PC-9 (cell line): ENCODE measurements at regions not wholly inside any gene's neighbourhood (a gene's known extent, or its start where the extent isn't known, plus 50 kb on each side); places are given as distances from the start of the nearest gene placed in this dataset.

Source experiments
- BruUV-seq: library from RNA; stranded (reverse); fragments of 400-500 nt; replicated peaks from 2 replicates; lab custom pipeline; 2021; lab: Mats Ljungman, UMichigan
- CTCF ChIA-PET: fragments of 300-600 bp; sonication (Branson Sonifier 250); formaldehyde crosslinking; loops from one replicate; lab custom pipeline; 2022; ENCODE audit warnings: antibody characterized with exemption; lab: Charles Lee
- POLR2A ChIA-PET: fragments of 300-600 bp; sonication (Branson Sonifier 250); formaldehyde crosslinking; loops from one replicate; lab custom pipeline; 2022; ENCODE audit warnings: antibody characterized with exemption; ENCODE audit not compliant: unreplicated experiment; lab: Charles Lee
- DNase-seq, 2 experiments: peaks; one replicate each; pipeline versions ENCODE4 v3.0.0 to v3.0.0-alpha.2; 2015 to 2022; ENCODE audit warnings: mixed read lengths in 1 of 2
- H2AFZ ChIP-seq: fragments of 200-600 bp; sonication (generic); 2 replicates; pipeline ENCODE4 v1.8.1; 2017; ENCODE audit warnings: antibody characterized with exemption
- H3F3A ChIP-seq: fragments of 200-600 bp; sonication (generic); 2 replicates; pipeline ENCODE4 v1.8.1; 2017; ENCODE audit warnings: antibody characterized with exemption, mild to moderate bottlenecking, low read depth; ENCODE audit not compliant: insufficient read depth
- H3K27ac ChIP-seq: fragments of 200-600 bp; sonication (generic); 2 replicates; pipeline ENCODE4 v1.6.1; 2016; ENCODE audit warnings: mixed run types
- H3K27me3 ChIP-seq: fragments of 200-600 bp; sonication (generic); 2 replicates; pipeline ENCODE4 v1.6.1; 2016; ENCODE audit warnings: low read depth, mixed run types; ENCODE audit not compliant: insufficient read depth
- H3K36me3 ChIP-seq: fragments of 200-600 bp; sonication (generic); 2 replicates; pipeline ENCODE4 v1.6.1; 2016; ENCODE audit warnings: low read depth, mixed run types
- H3K4me1 ChIP-seq: fragments of 200-600 bp; sonication (generic); replicated peaks from 2 replicates; pipeline ENCODE4 v1.6.1; 2016; ENCODE audit warnings: mixed run types; ENCODE audit not compliant: insufficient read depth
- H3K4me2 ChIP-seq: fragments of 200-600 bp; sonication (generic); 2 replicates; pipeline ENCODE4 v1.6.1; 2017; ENCODE audit warnings: mixed run types
- H3K4me3 ChIP-seq: fragments of 200-600 bp; sonication (generic); 2 replicates; pipeline ENCODE4 v1.6.1; 2016; ENCODE audit warnings: mixed run types
- H3K79me2 ChIP-seq: fragments of 200-600 bp; sonication (generic); 2 replicates; pipeline ENCODE4 v1.6.1; 2017; ENCODE audit warnings: low read depth, mixed run types
- H3K9me2 ChIP-seq: fragments of 200-600 bp; sonication (generic); 2 replicates; pipeline ENCODE4 v1.8.1; 2017; ENCODE audit warnings: mild to moderate bottlenecking; ENCODE audit not compliant: insufficient read depth
- H3K9me3 ChIP-seq: fragments of 200-600 bp; sonication (generic); 2 replicates; pipeline ENCODE4 v1.8.1; 2016; ENCODE audit warnings: low read depth; ENCODE audit not compliant: insufficient read depth
- H4K20me1 ChIP-seq: fragments of 200-600 bp; sonication (generic); 2 replicates; pipeline ENCODE4 v1.8.1; 2017; ENCODE audit not compliant: insufficient read depth
- EZH2 ChIP-seq: fragments of 200-600 bp; sonication (generic); IDR thresholded peaks from 2 replicates; pipeline ENCODE4 v1.8.0; 2017; ENCODE audit warnings: antibody characterized with exemption, low read depth
- intact Hi-C: fragments of 100-400 bp; cut with micrococcal nuclease; formaldehyde crosslinking; loops from one replicate; pipeline ENCODE4 v1.10.0; 2022; ENCODE audit not compliant: unreplicated experiment
- TF ChIP-seq, protein P1 (sequence below): fragments of 200-600 bp; sonication (generic); conservative IDR thresholded peaks from 2 replicates; pipeline ENCODE4 v1.6.1; 2017; ENCODE audit warnings: mixed run types, antibody characterized with exemption, mild to moderate bottlenecking, moderate library complexity

DNA sequence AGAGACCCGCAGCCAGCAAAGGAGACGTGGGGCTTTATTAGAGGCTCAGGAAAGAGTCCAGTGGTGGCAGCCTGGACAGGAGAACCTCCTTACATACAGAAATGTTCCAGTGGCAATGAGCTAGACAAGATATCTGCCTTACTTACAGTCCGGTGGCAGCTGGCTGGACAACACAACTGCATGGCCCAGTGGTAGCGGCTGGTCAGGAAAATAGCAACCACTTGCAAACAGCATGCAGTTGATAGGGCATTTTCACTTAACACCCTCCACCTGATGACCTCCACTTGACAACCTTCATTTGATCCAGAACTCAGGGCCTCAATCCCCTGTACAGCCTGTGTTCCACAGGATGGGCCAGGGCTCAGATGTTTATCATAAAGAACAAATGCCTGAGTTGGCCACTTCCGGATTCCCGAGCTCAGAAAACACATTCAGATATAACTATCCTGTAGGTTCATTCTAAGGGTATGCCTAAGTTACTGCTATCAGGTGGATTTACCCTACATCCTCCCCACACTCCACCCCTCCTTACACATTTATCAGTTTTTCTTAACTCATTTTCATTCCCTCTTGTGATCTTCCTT lies 63.3 kb upstream of the ITPRID2 start:
- H3K4me3 ChIP-seq, result no peak overlapping the region
- no peak overlapping the region for H2AFZ ChIP-seq
- no peaks in the 10 kb centered on the region for H3K36me3 ChIP-seq
- no peak overlapping the region for H3K27ac ChIP-seq
- no peaks in the 10 kb centered on the region for H3K79me2 ChIP-seq
- no TSS peak for BruUV-seq
- no peaks in the 10 kb centered on the region for H3K9me2 ChIP-seq
- CTCF ChIA-PET, result no interaction called here
- no peak for DNase-seq
- no peak for TF ChIP-seq EZH2
- TF ChIP-seq, protein P1, sequence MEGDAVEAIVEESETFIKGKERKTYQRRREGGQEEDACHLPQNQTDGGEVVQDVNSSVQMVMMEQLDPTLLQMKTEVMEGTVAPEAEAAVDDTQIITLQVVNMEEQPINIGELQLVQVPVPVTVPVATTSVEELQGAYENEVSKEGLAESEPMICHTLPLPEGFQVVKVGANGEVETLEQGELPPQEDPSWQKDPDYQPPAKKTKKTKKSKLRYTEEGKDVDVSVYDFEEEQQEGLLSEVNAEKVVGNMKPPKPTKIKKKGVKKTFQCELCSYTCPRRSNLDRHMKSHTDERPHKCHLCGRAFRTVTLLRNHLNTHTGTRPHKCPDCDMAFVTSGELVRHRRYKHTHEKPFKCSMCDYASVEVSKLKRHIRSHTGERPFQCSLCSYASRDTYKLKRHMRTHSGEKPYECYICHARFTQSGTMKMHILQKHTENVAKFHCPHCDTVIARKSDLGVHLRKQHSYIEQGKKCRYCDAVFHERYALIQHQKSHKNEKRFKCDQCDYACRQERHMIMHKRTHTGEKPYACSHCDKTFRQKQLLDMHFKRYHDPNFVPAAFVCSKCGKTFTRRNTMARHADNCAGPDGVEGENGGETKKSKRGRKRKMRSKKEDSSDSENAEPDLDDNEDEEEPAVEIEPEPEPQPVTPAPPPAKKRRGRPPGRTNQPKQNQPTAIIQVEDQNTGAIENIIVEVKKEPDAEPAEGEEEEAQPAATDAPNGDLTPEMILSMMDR, result no peak
- no peaks in the 10 kb centered on the region for H3K27me3 ChIP-seq
- no peaks in the 10 kb centered on the region for H3K9me3 ChIP-seq
- no peaks in the 10 kb centered on the region for H4K20me1 ChIP-seq
- intact Hi-C loops, result no loop called here
- POLR2A ChIA-PET, result no interaction called here
- H3K4me2 ChIP-seq, result no peak overlapping the region
- no peaks in the 10 kb centered on the region for H3K4me1 ChIP-seq
- no peaks in the 10 kb centered on the region for H3F3A ChIP-seq

DNA sequence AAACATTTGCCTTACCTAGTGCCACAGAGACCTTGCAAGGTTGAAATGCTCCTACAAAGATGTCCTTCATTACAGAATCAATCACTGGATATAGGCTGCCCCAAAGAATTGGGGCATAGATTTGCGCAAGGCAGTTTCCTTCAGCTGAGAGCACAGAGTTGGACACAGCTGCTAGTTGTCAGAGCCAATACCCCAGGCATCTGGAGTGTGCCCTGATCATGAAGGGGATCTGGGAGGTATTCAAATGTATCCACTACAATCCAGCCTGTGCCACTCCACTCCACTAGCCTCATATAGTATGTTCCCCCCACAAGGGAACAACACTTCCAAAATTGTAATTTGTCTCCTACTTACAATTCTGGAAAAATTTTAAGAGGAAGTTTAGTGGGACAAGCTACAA lies 62.3 kb upstream of the ITPRID2 start:
- POLR2A ChIA-PET, result interaction anchor here (0.6 kb wide), 1 partner anchor 130 kb away, joined by 4 read pairs; no protein-coding TSS in a partner anchor
- intact Hi-C loops, result no loop called here

DNA sequence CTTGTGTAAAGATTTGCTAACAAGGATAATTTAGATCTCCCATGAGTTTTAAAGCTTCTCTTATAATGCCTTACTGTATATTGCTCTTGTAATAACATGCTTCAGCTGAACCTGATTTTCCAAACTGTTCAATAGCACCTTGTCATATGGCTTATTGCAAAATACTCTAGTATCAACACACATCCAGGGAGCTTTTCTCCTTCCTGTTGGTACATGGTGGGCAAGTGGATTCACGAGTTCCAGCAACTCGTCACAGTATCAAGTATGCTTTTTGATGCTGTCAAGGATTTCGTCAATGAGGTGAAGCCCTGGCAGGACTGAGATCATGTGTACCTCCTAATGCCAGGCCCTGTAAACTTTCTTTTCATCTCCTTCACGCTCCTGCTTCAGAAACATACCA lies 59.5 kb upstream of the ITPRID2 start:
- no peaks in the 10 kb centered on the region for H3K79me2 ChIP-seq
- no peak for TF ChIP-seq EZH2
- TF ChIP-seq, protein P1, result no peak
- H3K4me2 ChIP-seq, result no peak overlapping the region
- no peak for DNase-seq
- H3F3A ChIP-seq, result no peaks in the 10 kb centered on the region
- ChIA-PET POLR2A (interaction anchor here (0.7 kb wide), 1 partner anchor 14 kb away, joined by 3 read pairs; no protein-coding TSS in a partner anchor), CTCF (no interaction called here)
- H3K27me3 ChIP-seq, result no peaks in the 10 kb centered on the region
- H3K9me3 ChIP-seq, result 0 out of 2 replicates have a peak, but pooled peaks cover 4% of the 10 kb centered on the region
- no peaks in the 10 kb centered on the region for H3K4me1 ChIP-seq
- H2AFZ ChIP-seq, result no peak overlapping the region
- no peaks in the 10 kb centered on the region for H4K20me1 ChIP-seq
- H3K9me2 ChIP-seq, result no peaks in the 10 kb centered on the region; the same call in 1 of the 2 replicates
- H3K27ac ChIP-seq, result no peak overlapping the region
- no peak overlapping the region for H3K4me3 ChIP-seq
- no TSS peak for BruUV-seq
- intact Hi-C loops, result no loop called here
- no peaks in the 10 kb centered on the region for H3K36me3 ChIP-seq

More for the DNA sequence above, 62.3 kb upstream of the ITPRID2 start:
- H3K4me1 ChIP-seq, result no peaks in the 10 kb centered on the region
- no peak for DNase-seq
- H3K4me2 ChIP-seq, result no peak overlapping the region
- TF ChIP-seq, protein P1, result no peak
- TF ChIP-seq EZH2, result no peak
- H3K27me3 ChIP-seq, result no peaks in the 10 kb centered on the region
- no peaks in the 10 kb centered on the region for H4K20me1 ChIP-seq
- H3K4me3 ChIP-seq, result no peak overlapping the region
- H2AFZ ChIP-seq, result no peak overlapping the region
- BruUV-seq, result no TSS peak
- H3K9me2 ChIP-seq, result no peaks in the 10 kb centered on the region
- no peaks in the 10 kb centered on the region for H3F3A ChIP-seq
- H3K79me2 ChIP-seq, result no peaks in the 10 kb centered on the region
- H3K36me3 ChIP-seq, result no peaks in the 10 kb centered on the region
- CTCF ChIA-PET, result no interaction called here
- no peaks in the 10 kb centered on the region for H3K9me3 ChIP-seq
- no peak overlapping the region for H3K27ac ChIP-seq
